ENCODE measurements at regions not wholly inside any gene's neighbourhood (a gene's known extent, or its start where the extent isn't known, plus 50 kb on each side); places are given as distances from the start of the nearest gene placed in this dataset.

DNA sequence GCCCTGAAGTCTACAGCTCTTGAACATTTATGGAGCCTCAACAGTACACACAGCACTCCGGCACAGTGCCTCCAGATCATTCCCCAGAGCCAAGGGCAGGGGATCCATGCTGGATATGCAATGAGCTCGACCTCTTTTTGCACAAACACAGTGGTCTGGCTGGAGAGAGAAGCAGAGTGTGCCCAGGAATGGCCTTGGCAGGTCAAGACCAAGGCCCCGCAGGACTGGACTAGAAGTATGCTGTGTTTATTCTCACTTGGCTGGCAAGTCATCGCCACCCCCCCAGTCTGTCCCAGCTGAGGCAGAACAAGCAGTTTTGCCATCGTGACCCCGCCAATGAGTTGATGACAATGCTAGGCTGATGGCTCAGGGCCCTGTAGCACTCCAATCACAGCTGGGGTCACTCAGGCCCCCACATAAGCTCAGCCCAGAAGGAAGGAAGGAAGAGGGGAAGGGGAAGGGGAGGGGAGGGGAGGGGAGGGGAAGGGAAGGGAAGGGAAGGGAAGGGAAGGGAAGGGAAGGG, 212.1 kb downstream of the TTC32 start:
- DNase-seq (ENCODE audit: low read depth), result no peak
- no peak for TF ChIP-seq CTCF (conservative IDR thresholded peaks at IDR 0.05; ENCODE audit: low read depth, low read length)
- no peak overlapping the region for H3K4me3 ChIP-seq (ENCODE audit: low read length)

- TF ChIP-seq CTCF (conservative IDR thresholded peaks at IDR 0.05; ENCODE audit: low read depth, low read length), result no peak
- no peak for DNase-seq (ENCODE audit: low read depth)
Measured at GRCh38 chr2:19688059-19688458, 213.7 kb downstream of the TTC32 start.

DNA sequence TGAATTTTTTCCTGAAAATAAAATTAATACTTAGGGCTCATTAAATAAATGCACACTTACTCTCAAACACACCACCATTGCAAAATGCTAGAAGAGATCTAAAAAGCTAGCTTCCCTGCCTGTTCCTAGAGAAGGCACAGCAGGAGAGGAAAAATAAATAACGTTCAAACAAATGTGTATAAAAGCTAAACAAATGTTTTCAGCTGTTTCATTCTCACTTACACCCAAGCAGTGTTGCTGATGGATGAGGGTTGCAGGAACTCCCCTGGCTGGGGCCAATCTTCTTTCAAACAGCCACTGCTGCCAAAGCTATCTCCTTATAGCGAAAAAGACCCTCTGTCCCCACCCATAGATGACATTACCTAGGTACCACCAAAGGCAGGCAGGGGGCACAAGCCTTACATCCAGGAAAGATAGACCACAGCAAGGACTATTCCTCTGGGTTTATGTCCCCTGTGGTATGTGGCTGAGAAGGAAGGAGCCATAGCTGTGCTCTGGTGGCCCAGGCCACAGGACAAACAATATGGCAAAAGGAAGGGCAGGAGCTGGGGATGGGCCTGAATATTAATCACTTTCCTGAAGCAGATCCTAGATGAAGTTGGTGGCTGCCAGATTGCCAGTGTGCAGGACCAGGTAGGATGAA, 214.6 kb downstream of the TTC32 start:
- no peak for DNase-seq (ENCODE audit: low read depth)
- peak; percentile 51 for TF ChIP-seq CTCF (conservative IDR thresholded peaks at IDR 0.05; ENCODE audit: low read depth, low read length)
- no peak overlapping the region for H3K4me3 ChIP-seq (ENCODE audit: low read length)

More at GRCh38 chr2:19688059-19688458, 213.7 kb downstream of the TTC32 start:
- no peak overlapping the region for H3K4me3 ChIP-seq (ENCODE audit: low read length)

GRCh38 chr2:19686439-19686838, 215.3 kb downstream of the TTC32 start:
- no peak for DNase-seq (ENCODE audit: low read depth)
- TF ChIP-seq CTCF (conservative IDR thresholded peaks at IDR 0.05; ENCODE audit: low read depth, low read length), result no peak
- H3K4me3 ChIP-seq (ENCODE audit: low read length), result no peak overlapping the region

DNA sequence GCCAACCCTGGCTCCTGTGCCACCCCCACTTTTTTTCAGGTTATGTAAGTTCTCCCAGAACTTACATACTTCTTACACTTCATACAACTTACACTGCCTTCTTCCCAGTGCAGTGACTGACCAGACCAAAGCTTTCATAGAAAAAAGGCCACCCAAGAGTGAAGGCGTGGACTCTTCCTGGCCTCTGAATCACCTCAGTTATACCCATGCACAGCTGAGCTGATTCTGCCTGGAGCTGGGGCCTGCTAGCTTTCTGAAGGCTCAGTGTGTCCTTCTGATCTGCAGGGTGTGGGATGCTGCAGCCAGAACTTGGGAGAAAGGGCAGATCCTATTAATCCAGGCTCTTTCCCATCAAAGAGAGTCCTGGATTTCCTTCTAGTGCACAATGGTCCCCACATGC, 216.1 kb downstream of the TTC32 start:
- DNase-seq (ENCODE audit: low read depth), result no peak
- TF ChIP-seq CTCF (conservative IDR thresholded peaks at IDR 0.05; ENCODE audit: low read depth, low read length), result no peak
- H3K4me3 ChIP-seq (ENCODE audit: low read length), result no peak overlapping the region

DNA sequence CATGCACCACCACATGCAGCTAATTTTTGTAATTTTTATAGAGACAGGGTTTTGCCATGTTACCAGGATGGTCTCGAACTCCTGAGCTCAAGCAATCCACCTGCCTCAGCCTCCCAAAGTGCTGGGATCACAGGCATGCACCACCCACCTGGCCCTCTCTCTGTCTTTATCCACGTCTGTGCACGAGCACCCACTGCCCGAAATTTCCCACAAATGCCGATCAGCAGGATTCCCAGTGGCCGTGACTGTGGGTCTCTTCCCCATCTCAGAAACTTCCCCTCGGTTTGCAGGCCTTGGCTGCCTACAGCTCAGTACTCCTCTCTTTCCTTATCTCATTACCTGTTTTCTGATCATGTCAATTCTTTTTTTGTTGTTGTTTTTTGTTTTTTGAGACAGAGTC, 217.3 kb downstream of the TTC32 start:
- no peak overlapping the region for H3K4me3 ChIP-seq (ENCODE audit: low read length)
- no peak for DNase-seq (ENCODE audit: low read depth)
- no peak for TF ChIP-seq CTCF (conservative IDR thresholded peaks at IDR 0.05; ENCODE audit: low read depth, low read length)

GRCh38 chr2:19683556-19683955, 218.2 kb downstream of the TTC32 start:
- DNase-seq (ENCODE audit: low read depth), result no peak
- H3K4me3 ChIP-seq (ENCODE audit: low read length), result no peak overlapping the region
- no peak for TF ChIP-seq CTCF (conservative IDR thresholded peaks at IDR 0.05; ENCODE audit: low read depth, low read length)

Data from retinal pigment epithelial cell (primary cell).